ENCODE measurements at regions not wholly inside any gene's neighbourhood (a gene's known extent, or its start where the extent isn't known, plus 50 kb on each side); places are given as distances from the start of the nearest gene placed in this dataset.

DNA sequence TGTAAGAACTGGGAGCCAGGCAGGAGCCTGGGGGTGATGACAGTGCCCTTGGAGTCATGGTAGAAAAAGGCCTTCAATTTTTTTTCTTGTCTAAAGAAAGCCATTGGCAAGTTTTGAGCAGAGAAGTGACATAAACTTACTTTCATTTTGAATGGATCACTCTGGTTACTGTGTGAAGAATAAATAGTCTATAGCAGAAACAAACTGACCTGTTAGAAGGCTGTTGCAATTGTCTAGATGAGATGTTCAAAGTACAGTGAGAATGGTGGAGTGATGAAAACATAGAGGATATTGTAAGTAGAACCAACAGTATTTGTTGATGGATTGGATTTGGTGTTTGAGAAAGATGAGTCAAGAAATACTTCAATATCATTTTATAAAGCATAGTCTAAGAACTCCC is 439.9 kb downstream of the TBL1XR1 start:
- no peaks in the 10 kb centered on the region for H3K27me3 Mint-ChIP-seq (ENCODE audit: low read depth)
- no peaks in the 10 kb centered on the region for H3K4me1 Mint-ChIP-seq (ENCODE audit: low read depth)
- peaks cover 0 to 1% of the 10 kb centered on the region in 2 donors for H3K9me3 Mint-ChIP-seq
- DNase-seq = no peak
- H3K27ac Mint-ChIP-seq = no peak overlapping the region
- H3K4me3 Mint-ChIP-seq = no peak overlapping the region
- no peak for ATAC-seq (replicated peaks in 1 of 2)
- no peaks in the 10 kb centered on the region for H3K36me3 Mint-ChIP-seq (ENCODE audit: insufficient read depth in 2 of 2)

- H3K27me3 Mint-ChIP-seq (ENCODE audit: low read depth) = peaks cover 5% of the 10 kb centered on the region
- no peak overlapping the region for H3K27ac Mint-ChIP-seq
- ATAC-seq (replicated peaks in 1 of 2) = no peak
- H3K9me3 Mint-ChIP-seq = peaks cover 0 to 5% of the 10 kb centered on the region in 2 donors
- no peaks in the 10 kb centered on the region for H3K4me1 Mint-ChIP-seq (ENCODE audit: low read depth)
- DNase-seq = no peak
- no peak overlapping the region for H3K4me3 Mint-ChIP-seq
- H3K36me3 Mint-ChIP-seq (ENCODE audit: insufficient read depth in 2 of 2) = no peaks in the 10 kb centered on the region
Observed at GRCh38 chr3:176755977-176756376, 441.3 kb downstream of the TBL1XR1 start.

DNA sequence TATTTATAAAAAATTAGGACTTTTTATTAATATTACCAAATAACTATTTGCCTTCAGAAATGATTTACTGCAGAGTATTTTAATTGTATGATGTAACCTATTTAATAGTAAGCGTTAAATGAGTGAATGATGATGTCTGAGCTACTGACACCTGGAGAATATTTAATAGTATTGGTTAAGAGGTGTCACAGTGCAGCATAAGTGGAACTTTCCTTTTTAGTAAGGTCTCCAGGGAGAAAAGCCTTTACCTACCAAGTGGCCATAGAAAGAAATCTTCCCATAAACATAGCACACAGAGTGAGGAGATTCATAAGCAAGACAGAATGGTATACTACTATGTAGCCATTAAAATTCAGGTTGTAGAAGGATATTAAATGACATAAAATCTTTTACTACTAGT is 441.7 kb downstream of the TBL1XR1 start:
- peaks cover 0 to 5% of the 10 kb centered on the region in 2 donors for H3K9me3 Mint-ChIP-seq
- H3K4me1 Mint-ChIP-seq (ENCODE audit: low read depth) = no peaks in the 10 kb centered on the region
- H3K27me3 Mint-ChIP-seq (ENCODE audit: low read depth) = peaks cover 5% of the 10 kb centered on the region
- no peaks in the 10 kb centered on the region for H3K36me3 Mint-ChIP-seq (ENCODE audit: insufficient read depth in 2 of 2)
- H3K27ac Mint-ChIP-seq = no peak overlapping the region
- ATAC-seq (replicated peaks in 1 of 2) (no peak), DNase-seq (no peak)
- H3K4me3 Mint-ChIP-seq = no peak overlapping the region

- H3K27me3 Mint-ChIP-seq (ENCODE audit: low read depth) = no peaks in the 10 kb centered on the region
- no peaks in the 10 kb centered on the region for H3K36me3 Mint-ChIP-seq (ENCODE audit: insufficient read depth in 2 of 2)
- H3K9me3 Mint-ChIP-seq = peaks cover 0 to 2% of the 10 kb centered on the region in 2 donors
- ATAC-seq (replicated peaks in 1 of 2) (no peak), DNase-seq (no peak)
- no peak overlapping the region for H3K27ac Mint-ChIP-seq
- H3K4me3 Mint-ChIP-seq = no peak overlapping the region
- H3K4me1 Mint-ChIP-seq (ENCODE audit: low read depth) = no peaks in the 10 kb centered on the region
Observed at GRCh38 chr3:176741664-176742047, 455.6 kb downstream of the TBL1XR1 start.

DNA sequence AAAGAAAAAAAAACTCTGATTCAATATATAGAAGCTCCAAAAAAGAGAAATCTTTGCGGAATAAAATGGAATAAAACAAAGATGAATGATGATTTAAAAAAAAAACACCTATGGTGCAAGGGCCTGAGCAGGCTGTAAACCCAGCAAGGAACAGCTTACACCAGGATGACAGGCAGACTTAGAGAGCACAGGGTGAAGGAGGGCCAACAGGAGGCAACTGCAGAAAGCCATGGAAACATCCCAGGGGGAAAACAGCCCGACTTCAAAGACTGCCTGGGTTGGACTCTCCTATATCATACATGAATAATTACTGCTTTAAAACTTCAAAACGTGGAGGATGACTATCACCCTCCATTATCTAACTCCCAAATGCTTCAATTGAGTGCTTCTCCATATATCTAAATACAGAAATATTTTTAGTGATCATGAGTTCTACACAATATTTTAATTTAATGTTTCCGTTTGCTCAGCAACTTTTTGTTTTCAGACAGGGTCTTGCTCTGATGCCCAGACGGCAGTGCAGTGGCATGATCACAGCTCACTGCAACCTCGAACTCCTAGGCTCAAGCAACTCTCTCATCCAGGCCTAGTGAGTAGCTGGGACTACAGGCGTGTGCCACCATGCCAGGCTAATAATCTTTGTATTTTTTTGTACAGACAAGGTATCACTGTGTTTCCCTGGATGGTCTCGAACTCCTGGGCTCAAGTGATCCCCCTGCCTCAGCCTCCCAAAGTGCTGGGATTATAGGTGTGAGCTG is 456.2 kb downstream of the TBL1XR1 start:
- no peak overlapping the region for H3K4me3 Mint-ChIP-seq

DNA sequence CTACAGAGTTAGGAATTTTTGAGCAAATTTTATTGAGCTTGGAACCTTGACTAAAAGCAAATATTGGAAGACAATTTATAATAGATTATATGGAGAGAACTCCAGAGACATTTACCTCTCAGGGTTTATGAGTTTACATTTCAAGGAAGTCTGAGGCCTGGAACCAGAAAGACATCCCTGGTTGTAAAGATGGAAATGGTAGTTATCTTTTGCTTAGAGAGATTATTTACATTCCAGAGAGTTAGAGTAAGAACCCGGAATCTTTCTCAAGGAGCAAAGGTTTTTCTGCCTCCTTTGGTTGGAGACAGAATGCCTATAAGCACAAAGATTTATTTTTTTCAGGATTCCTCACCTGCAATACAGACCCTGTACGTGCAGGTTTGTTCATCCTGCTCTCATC is 458.1 kb downstream of the TBL1XR1 start:
- peaks cover 0 to 4% of the 10 kb centered on the region in 2 donors for H3K9me3 Mint-ChIP-seq
- H3K4me1 Mint-ChIP-seq (ENCODE audit: low read depth) = no peaks in the 10 kb centered on the region
- DNase-seq (no peak), ATAC-seq (replicated peaks in 1 of 2) (no peak)
- no peak overlapping the region for H3K27ac Mint-ChIP-seq
- no peaks in the 10 kb centered on the region for H3K36me3 Mint-ChIP-seq (ENCODE audit: insufficient read depth in 2 of 2)
- no peak overlapping the region for H3K4me3 Mint-ChIP-seq
- H3K27me3 Mint-ChIP-seq (ENCODE audit: low read depth) = no peaks in the 10 kb centered on the region

More for the DNA sequence above, 456.2 kb downstream of the TBL1XR1 start:
- no peak for ATAC-seq (replicated peaks in 1 of 2)
- H3K4me1 Mint-ChIP-seq (ENCODE audit: low read depth) = no peaks in the 10 kb centered on the region
- DNase-seq = no peak
- no peaks in the 10 kb centered on the region for H3K36me3 Mint-ChIP-seq (ENCODE audit: insufficient read depth in 2 of 2)
- H3K9me3 Mint-ChIP-seq = peaks cover 0 to 2% of the 10 kb centered on the region in 2 donors
- no peak overlapping the region for H3K27ac Mint-ChIP-seq
- no peaks in the 10 kb centered on the region for H3K27me3 Mint-ChIP-seq (ENCODE audit: low read depth)

GRCh38 chr3:176737480-176738110 is 459.7 kb downstream of the TBL1XR1 start:
- Mint-ChIP-seq H3K36me3 (ENCODE audit: insufficient read depth in 2 of 2) (no peaks in the 10 kb centered on the region), H3K4me1 (ENCODE audit: low read depth) (no peaks in the 10 kb centered on the region), H3K27ac (no peak overlapping the region), H3K27me3 (ENCODE audit: low read depth) (no peaks in the 10 kb centered on the region), H3K4me3 (no peak overlapping the region), H3K9me3 (peaks cover 0 to 4% of the 10 kb centered on the region in 2 donors)
- DNase-seq (no peak), ATAC-seq (replicated peaks in 1 of 2) (no peak)

GRCh38 chr3:176734146-176734545 is 463.1 kb downstream of the TBL1XR1 start:
- no peaks in the 10 kb centered on the region for H3K27me3 Mint-ChIP-seq (ENCODE audit: low read depth)
- H3K27ac Mint-ChIP-seq = no peak overlapping the region
- DNase-seq (no peak), ATAC-seq (replicated peaks in 1 of 2) (no peak)
- no peaks in the 10 kb centered on the region for H3K4me1 Mint-ChIP-seq (ENCODE audit: low read depth)
- H3K36me3 Mint-ChIP-seq (ENCODE audit: insufficient read depth in 2 of 2) = no peaks in the 10 kb centered on the region
- H3K4me3 Mint-ChIP-seq = no peak overlapping the region
- peaks cover 0 to 5% of the 10 kb centered on the region in 2 donors for H3K9me3 Mint-ChIP-seq

DNA sequence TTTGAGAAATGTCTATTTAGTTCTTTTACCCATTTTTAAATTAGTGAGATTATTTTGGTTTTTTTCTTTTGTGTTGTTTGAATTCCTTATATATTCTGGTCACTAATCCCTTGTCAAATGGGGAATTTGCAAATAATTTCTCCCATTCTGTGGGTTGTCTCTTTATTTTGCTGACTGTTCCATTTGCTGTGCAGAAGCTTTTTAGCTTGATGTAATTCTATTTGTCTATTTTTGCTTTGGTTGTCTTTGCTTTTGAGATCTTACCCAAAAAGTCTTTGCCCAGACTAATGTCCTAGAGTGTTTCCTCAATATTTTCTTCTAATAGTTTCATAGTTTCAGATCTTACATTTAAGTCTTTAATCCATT is 472.9 kb downstream of the TBL1XR1 start:
- DNase-seq = no peak
- no peaks in the 10 kb centered on the region for H3K4me1 Mint-ChIP-seq (ENCODE audit: low read depth)
- no peak for ATAC-seq (replicated peaks in 1 of 2)
- H3K36me3 Mint-ChIP-seq (ENCODE audit: insufficient read depth in 2 of 2) = no peaks in the 10 kb centered on the region
- no peaks in the 10 kb centered on the region for H3K27me3 Mint-ChIP-seq (ENCODE audit: low read depth)
- H3K9me3 Mint-ChIP-seq = no peaks in the 10 kb centered on the region
- H3K4me3 Mint-ChIP-seq = no peak overlapping the region
- no peak overlapping the region for H3K27ac Mint-ChIP-seq

DNA sequence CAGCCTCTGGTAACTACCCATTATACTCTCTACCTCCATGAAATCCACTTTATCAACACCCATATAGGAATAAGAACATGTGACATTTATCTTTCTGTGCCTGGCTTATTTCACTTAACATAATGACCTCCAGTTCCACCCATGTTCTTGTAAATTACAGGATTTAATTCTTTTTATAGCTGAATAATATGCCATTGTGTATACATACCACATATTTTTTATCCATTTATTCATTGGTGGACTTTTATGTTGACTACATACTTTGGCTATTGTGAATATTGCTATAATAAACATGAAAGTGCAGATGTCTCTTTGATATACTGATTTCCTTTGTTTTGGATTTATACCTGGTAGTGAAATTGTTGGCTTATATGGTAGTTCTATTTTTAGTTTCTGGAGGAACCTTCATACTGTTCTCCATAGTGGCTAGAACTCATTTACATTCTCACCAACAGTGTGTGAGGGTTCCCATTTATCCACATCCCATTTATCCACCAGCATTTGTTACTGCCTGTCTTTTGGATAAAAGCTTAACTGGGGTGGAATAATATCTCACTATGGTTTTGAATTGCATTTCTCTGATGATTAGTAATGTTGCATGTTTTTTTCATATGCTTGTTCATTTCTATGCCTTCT is 473.4 kb downstream of the TBL1XR1 start:
- ATAC-seq (replicated peaks in 1 of 2) = no peak
- no peak overlapping the region for H3K4me3 Mint-ChIP-seq

DNA sequence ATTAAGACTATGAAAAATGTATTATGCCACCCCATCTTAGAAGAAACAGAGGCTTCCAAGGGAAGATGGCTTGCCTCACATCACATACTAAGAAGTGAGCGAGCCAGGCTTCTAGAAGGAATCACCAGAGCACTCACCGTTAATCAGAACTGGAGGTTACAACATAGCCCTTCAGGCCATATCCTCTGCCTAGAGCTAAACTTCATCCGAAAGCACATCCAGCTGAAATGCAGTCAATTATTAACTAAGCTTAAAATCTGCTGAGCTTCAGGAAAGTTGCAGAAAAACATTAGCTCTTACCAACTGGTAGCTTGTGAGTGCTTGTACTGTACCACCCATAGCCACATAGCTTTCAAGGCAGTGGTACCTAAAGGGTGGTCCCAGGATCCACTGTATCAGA is 483.2 kb downstream of the TBL1XR1 start:
- ATAC-seq (replicated peaks in 1 of 2) (no peak), DNase-seq (no peak)
- Mint-ChIP-seq H3K27me3 (ENCODE audit: low read depth) (no peaks in the 10 kb centered on the region), H3K36me3 (ENCODE audit: insufficient read depth in 2 of 2) (no peaks in the 10 kb centered on the region), H3K4me3 (no peak overlapping the region), H3K27ac (no peak overlapping the region), H3K9me3 (no peaks in the 10 kb centered on the region), H3K4me1 (ENCODE audit: low read depth) (no peaks in the 10 kb centered on the region)

More for the DNA sequence above, 473.4 kb downstream of the TBL1XR1 start:
- Mint-ChIP-seq H3K4me1 (ENCODE audit: low read depth) (no peaks in the 10 kb centered on the region), H3K27me3 (ENCODE audit: low read depth) (no peaks in the 10 kb centered on the region), H3K9me3 (no peaks in the 10 kb centered on the region), H3K27ac (no peak overlapping the region), H3K36me3 (ENCODE audit: insufficient read depth in 2 of 2) (no peaks in the 10 kb centered on the region)
- DNase-seq = no peak

GRCh38 chr3:176712191-176712590 is 485.1 kb downstream of the TBL1XR1 start:
- H3K4me1 Mint-ChIP-seq (ENCODE audit: low read depth) = no peaks in the 10 kb centered on the region
- H3K27ac Mint-ChIP-seq = no peak overlapping the region
- no peak for ATAC-seq (replicated peaks in 1 of 2)
- DNase-seq = no peak
- no peak overlapping the region for H3K4me3 Mint-ChIP-seq
- no peaks in the 10 kb centered on the region for H3K27me3 Mint-ChIP-seq (ENCODE audit: low read depth)
- no peaks in the 10 kb centered on the region for H3K36me3 Mint-ChIP-seq (ENCODE audit: insufficient read depth in 2 of 2)
- peaks cover 2 to 4% of the 10 kb centered on the region in 2 donors for H3K9me3 Mint-ChIP-seq

DNA sequence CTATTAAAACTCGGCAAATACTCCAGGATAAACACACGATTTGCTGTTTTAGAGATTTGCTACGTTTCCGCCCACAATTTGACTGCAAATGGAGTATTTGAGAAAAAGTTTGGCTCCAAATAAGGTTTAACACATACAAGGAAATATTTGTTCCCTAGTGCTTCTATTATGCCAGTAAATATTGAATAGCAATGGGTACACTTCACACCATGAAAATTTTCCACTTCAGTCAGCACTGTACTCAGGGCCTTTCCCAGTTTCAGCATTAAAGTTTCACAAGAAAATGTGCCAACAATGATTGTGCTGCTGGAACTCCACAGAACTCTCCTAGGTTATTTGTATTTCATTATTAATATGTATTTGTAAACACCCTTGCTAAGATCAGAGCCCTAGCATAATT is 498.0 kb downstream of the TBL1XR1 start:
- no peaks in the 10 kb centered on the region for H3K36me3 Mint-ChIP-seq (ENCODE audit: insufficient read depth in 2 of 2)

More for the DNA sequence above, 498.0 kb downstream of the TBL1XR1 start:
- peaks cover 0 to 3% of the 10 kb centered on the region in 2 donors for H3K9me3 Mint-ChIP-seq
- H3K27me3 Mint-ChIP-seq (ENCODE audit: low read depth) = no peaks in the 10 kb centered on the region
- H3K4me1 Mint-ChIP-seq (ENCODE audit: low read depth) = no peaks in the 10 kb centered on the region
- ATAC-seq (replicated peaks in 1 of 2) = no peak
- H3K27ac Mint-ChIP-seq = no peak overlapping the region
- DNase-seq = no peak
- H3K4me3 Mint-ChIP-seq = no peak overlapping the region
